ENCODE measurements at regions not wholly inside any gene's neighbourhood (a gene's known extent, or its start where the extent isn't known, plus 50 kb on each side); places are given as distances from the start of the nearest gene placed in this dataset.
"Not testable (repeated sequence)": the region's sequence is repeated elsewhere in the genome, so short reads cannot be mapped to it uniquely, and the experiment has no call there.

DNA sequence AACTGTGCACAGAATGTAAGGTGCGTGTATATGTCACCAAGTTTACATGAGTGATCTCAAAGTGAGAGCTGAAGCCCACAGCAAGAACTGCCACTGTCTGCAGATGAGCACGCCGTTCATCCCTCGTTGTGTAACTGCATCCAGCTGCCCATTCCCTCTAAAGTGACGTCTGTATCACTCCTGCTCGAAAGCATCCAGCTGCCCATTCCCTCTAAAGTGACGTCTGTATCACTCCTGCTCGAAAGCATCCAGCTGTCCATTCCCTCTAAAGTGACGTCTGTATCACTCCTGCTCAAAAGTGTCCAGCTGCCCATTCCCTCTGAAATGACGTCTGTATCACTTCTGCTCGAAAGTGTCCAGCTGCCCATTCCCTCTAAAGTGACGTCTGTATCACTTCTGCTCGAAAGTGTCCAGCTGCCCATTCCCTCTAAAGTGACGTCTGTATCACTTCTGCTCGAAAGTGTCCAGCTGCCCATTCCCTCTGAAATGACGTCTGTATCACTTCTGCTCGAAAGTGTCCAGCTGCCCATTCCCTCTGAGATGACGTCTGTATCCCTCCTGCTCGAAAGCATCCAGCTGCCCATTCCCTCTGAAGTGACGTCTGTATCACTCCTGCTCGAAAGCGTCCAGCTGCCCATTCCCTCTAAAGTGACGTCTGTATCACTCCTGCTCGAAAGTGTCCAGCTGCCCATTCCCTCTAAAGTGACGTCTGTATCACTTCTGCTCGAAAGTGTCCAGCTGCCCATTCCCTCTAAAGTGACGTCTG is 871.4 kb downstream of the TRIML1 start:
- TF ChIP-seq, protein P1, sequence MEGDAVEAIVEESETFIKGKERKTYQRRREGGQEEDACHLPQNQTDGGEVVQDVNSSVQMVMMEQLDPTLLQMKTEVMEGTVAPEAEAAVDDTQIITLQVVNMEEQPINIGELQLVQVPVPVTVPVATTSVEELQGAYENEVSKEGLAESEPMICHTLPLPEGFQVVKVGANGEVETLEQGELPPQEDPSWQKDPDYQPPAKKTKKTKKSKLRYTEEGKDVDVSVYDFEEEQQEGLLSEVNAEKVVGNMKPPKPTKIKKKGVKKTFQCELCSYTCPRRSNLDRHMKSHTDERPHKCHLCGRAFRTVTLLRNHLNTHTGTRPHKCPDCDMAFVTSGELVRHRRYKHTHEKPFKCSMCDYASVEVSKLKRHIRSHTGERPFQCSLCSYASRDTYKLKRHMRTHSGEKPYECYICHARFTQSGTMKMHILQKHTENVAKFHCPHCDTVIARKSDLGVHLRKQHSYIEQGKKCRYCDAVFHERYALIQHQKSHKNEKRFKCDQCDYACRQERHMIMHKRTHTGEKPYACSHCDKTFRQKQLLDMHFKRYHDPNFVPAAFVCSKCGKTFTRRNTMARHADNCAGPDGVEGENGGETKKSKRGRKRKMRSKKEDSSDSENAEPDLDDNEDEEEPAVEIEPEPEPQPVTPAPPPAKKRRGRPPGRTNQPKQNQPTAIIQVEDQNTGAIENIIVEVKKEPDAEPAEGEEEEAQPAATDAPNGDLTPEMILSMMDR (IDR thresholded peaks at IDR 0.05): not testable (repeated sequence)
- not testable (repeated sequence) for TF ChIP-seq POLR2A (IDR thresholded peaks at IDR 0.05)

Data from lower leg skin (tissue), 3 donors.